ENCODE measurements at regions not wholly inside any gene's neighbourhood (a gene's known extent, or its start where the extent isn't known, plus 50 kb on each side); places are given as distances from the start of the nearest gene placed in this dataset.

GRCh38 chr15:61501815-61502389 is 272.8 kb upstream of the RORA start:
- TF ChIP-seq, protein P1, sequence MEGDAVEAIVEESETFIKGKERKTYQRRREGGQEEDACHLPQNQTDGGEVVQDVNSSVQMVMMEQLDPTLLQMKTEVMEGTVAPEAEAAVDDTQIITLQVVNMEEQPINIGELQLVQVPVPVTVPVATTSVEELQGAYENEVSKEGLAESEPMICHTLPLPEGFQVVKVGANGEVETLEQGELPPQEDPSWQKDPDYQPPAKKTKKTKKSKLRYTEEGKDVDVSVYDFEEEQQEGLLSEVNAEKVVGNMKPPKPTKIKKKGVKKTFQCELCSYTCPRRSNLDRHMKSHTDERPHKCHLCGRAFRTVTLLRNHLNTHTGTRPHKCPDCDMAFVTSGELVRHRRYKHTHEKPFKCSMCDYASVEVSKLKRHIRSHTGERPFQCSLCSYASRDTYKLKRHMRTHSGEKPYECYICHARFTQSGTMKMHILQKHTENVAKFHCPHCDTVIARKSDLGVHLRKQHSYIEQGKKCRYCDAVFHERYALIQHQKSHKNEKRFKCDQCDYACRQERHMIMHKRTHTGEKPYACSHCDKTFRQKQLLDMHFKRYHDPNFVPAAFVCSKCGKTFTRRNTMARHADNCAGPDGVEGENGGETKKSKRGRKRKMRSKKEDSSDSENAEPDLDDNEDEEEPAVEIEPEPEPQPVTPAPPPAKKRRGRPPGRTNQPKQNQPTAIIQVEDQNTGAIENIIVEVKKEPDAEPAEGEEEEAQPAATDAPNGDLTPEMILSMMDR (IDR thresholded peaks at IDR 0.05 in 2 of 3, conservative IDR thresholded peaks at IDR 0.05 in 1 of 3; ENCODE audit: borderline replicate concordance in 1 of 3, insufficient read depth in 1 of 3, low read depth in 2 of 3, low read length in 2 of 3) = no peak
- TF ChIP-seq EZH2 (IDR thresholded peaks at IDR 0.05) (no peak), SP1 (IDR thresholded peaks at IDR 0.05; ENCODE audit: low read depth) (no peak), SRF (IDR thresholded peaks at IDR 0.05; ENCODE audit: low read depth) (no peak), EZH2phosphoT487 (IDR thresholded peaks at IDR 0.05; ENCODE audit: borderline replicate concordance) (no peak), CEBPB (IDR thresholded peaks at IDR 0.05; ENCODE audit: low read depth) (no peak), POLR2AphosphoS5 (IDR thresholded peaks at IDR 0.05; ENCODE audit: low read depth, low read length) (no peak), MAX (IDR thresholded peaks at IDR 0.05) (no peak), POLR2A (IDR thresholded peaks at IDR 0.05; ENCODE audit: borderline replicate concordance, extremely low read depth, insufficient read depth, insufficient read length) (no peak), TCF7L2 (IDR thresholded peaks at IDR 0.05; ENCODE audit: borderline replicate concordance, extremely low read depth, insufficient read depth, insufficient read length) (no peak), ZFX (IDR thresholded peaks at IDR 0.05) (no peak)
